HG02588 (cell line): ENCODE measurements at regions not wholly inside any gene's neighbourhood (a gene's known extent, or its start where the extent isn't known, plus 50 kb on each side); places are given as distances from the start of the nearest gene placed in this dataset.

Source experiments
- ATAC-seq: cut with Tn5 transposase; IDR thresholded peaks from one replicate; pipeline ENCODE4 v1.9.1; 2021; ENCODE audit warnings: mild to moderate bottlenecking, moderate library complexity; ENCODE audit not compliant: unreplicated experiment

- ATAC-seq: no peak
These were observed 201.2 kb upstream of the PRKCQ start for GRCh38 chr10:6781133-6781770.

DNA sequence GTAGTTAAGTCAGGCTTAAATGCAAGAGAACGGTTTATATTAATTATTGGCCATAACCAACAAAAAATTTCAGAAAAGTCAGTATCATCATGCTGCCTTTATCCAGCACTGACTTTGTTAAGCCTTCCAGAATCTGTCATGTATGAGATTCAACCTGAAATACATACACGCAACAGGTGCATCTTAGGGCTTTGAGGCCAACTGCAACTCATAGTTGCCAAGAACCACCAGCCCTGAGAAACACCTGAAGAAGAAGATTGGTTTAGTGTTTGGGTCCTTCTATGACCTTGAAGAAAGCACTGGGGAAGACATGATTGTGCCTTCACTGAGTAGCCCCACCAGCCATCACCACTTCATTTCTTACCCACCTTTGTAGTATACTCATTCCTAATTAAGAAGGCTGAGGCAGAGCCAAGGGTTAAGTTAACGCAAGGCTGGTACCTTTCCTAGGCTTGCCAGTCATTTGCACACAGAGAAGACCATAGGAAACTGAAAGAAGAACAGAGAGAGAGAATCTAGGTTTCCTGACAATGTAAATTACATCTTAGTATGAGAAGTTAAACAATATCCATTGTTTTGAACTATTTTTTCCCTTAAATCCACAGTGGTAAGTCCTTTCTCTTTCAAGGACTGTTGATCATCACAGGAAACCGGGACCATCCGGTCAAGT lies 200.1 kb upstream of the PRKCQ start:
- peak; percentile 51 for ATAC-seq

DNA sequence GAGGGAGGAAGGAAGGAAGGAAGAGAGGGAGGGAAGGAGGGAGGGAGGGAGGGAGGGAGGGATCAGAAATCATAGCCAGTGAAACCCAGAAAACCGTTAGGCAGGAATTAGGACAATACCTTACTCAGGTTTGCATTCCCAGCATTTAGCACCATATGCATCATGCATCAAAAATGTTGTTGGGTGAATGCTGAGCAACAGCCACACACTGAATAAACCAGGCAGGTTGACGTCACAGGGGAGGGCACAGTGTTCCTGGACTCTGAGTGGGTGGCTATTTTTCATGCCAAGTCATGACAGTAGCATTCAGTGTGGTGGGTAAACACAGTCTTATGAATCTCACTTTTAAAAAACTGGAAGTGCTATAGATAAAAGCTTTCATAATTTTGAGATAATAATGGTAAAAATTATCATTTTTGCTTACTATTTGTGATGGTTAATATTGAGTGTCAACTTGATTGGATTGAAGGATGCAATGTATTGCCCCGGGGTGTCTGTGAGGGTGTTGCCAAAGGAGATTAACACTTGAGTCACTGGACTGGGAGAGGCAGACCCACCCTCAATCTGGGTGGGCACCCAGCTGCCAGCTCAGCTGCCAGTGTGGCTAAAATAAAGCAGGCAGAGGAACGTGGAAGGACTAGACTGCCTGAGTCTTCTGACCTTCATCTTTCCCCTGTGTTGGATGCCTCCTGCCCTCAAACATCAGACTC lies 199.1 kb upstream of the PRKCQ start:
- ATAC-seq: no peak

DNA sequence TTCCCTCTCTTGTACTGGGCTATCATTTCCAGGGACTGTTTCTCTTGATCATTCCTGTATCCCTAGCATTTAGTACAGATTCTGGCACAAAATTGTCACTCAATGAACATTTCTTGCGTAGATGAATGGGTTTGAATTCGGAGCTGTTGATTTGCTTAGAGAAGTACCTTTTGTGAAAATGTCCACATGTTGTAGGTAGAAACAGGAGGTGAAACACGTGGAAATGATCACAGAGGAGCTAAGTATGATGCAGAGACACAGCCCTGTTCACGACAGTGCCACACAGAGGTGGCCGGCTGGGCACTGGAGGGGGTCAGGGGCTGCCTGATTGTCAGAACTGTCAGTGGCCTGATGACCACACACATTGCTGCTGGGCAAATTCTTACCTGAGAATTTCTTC lies 196.1 kb upstream of the PRKCQ start:
- no peak for ATAC-seq

GRCh38 chr10:6774406-6774805 lies 194.3 kb upstream of the PRKCQ start:
- no peak for ATAC-seq

GRCh38 chr10:6771331-6771730 lies 191.3 kb upstream of the PRKCQ start:
- ATAC-seq: no peak

- ATAC-seq: no peak
These were observed 190.8 kb upstream of the PRKCQ start for GRCh38 chr10:6770846-6771245.

- ATAC-seq: no peak
These were observed 189.8 kb upstream of the PRKCQ start for GRCh38 chr10:6769704-6770417.

DNA sequence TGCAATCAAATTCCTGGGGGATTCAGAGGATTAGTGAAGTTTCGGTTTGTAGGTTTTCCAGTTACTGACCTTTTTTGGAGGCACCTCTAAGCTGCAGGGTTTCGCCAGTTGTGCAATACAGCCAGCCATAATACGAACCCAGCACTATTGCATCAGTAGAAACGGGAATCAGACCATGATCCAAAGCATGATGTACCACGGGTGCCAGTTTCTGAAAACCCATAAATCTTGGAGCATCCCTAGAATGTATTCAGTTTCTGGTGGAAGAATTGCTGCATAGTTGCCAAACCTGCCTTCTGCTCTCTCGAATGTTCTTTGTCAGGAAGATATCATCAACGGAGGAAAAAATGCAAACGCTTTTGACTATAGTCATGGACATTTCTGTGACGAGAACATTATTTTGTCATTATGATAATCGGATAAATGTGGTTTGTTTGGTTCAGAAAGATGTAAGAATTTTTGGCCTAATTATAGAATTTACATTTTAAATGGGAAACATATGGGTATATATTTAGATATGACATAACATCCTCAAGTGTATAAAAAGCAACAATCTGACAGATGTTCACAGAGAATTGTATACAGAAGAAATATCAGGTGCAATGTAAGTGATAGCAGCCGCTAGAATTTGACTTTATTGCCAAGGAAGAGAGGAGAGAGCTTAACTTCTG lies 186.2 kb upstream of the PRKCQ start:
- no peak for ATAC-seq

DNA sequence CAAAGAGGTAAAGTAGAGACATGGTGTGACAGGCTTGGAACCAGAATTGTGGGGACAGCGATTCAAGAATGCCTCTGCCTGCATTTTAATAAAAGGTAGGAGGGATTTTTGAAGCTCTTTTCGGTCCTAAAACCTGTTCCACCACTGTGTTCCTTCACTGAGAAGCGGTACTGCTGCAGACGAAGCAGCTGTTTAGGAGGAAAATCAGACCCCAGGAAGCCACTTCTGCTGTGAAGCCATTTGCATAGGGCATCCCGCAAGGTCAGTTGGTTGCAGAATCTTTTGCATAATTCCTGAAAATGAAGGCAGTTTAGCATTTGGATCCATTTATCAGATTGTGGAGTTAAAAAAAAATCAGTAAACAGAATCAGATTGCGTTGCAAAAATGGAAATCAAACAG lies 183.3 kb upstream of the PRKCQ start:
- ATAC-seq: no peak

- ATAC-seq: no peak
These were observed 182.9 kb upstream of the PRKCQ start for GRCh38 chr10:6763001-6763400.

GRCh38 chr10:6759961-6760360 lies 179.9 kb upstream of the PRKCQ start:
- no peak for ATAC-seq

- no peak for ATAC-seq
These were observed 177.1 kb upstream of the PRKCQ start for GRCh38 chr10:6757158-6757557.

GRCh38 chr10:6756716-6757115 lies 176.6 kb upstream of the PRKCQ start:
- no peak for ATAC-seq

DNA sequence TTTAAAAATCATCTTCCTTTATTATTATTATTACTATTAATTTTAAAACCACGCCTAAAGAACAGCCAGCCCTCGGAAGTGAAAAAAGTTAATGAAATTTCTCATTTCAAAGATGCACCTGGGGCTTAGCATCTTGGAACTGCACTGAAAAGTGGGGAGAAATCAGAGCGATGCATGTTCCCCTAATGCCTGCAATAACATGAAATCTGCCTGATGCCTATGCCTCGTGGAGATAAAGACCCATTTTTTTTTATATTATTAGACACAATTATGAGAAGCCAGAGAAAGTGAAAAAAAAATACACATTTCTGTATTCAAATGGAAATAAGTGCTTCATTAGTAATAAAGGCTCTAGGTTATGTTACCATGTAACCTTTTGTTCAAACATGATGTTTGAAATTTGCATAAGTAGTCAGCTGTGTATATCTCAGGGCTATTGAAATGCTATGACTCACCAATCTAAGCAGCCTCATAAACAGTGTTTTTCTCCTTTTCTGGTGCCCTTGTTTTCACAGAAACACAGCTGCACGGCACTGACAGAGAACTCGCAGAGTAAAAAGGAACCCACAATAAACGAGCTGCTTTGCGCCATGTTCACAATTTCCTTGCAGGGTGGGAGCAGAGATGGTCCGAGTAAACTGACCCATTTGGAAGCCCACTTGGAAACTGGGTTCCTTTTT lies 175.8 kb upstream of the PRKCQ start:
- no peak for ATAC-seq

DNA sequence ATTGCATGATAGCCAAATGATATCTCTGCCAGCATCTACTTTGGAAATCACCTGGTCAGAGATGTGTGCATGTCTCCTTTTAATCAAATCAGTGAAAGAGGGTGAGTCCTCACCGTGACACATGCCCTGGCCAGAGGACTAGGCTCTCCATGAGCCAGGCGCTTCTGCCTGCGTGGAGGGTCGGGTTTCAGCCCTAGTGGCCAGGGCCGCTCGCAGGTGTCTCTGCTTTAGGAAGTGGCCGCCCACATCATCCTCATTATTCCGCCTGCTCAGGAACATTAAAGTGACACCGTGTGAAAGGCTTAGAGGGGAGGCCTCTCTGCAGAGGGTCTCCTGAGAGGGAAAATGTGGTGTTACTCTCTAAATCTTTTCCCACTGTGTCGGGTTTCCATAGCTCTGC lies 173.6 kb upstream of the PRKCQ start:
- ATAC-seq: no peak

DNA sequence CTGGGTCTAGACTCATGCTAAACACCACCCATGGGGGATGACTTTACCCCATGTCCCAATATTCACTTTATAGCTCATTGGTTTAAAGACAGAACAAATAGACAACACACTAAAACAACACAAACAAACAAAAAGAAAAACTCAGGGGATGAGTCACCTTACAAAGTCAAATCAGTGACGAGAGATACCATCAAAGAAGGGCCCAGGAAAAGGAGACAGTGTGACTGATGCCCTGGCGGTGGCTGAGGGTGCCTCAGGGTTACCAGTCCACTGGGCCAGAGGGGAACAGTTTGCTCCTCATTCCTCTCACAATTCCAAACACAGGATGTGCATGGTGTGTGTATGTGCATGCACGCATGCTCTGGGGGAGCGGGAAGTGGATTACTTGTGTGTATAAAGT lies 171.3 kb upstream of the PRKCQ start:
- ATAC-seq: no peak

- ATAC-seq: no peak
These were observed 169.0 kb upstream of the PRKCQ start for GRCh38 chr10:6748981-6749635.

GRCh38 chr10:6748029-6748428 lies 168.0 kb upstream of the PRKCQ start:
- ATAC-seq: no peak

DNA sequence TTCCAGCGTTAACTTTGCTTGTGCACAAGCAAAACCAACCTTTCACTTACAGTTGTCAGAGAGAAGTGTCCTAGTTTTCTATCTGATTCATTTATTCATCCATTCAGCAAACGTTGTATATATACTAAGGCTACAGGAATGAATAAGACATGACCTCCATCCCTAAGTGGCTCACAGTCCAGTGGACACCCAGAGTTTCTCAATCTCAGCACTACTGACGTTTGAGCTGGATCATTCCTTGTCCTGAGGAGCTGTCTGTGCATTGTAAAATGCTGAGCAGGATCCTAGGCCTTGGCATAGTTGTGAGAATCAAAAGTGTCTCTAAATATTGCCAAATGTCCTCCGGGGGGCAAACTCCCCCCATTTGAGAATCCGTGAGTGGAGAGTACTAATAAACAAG lies 166.7 kb upstream of the PRKCQ start:
- no peak for ATAC-seq
